RWPE2 (cell line): ENCODE measurements at regions not wholly inside any gene's neighbourhood (a gene's known extent, or its start where the extent isn't known, plus 50 kb on each side); places are given as distances from the start of the nearest gene placed in this dataset.

Experiments used
- ATAC-seq: fragments of 200-7000 bp; cut with Tn5 transposase; 3 replicates; pipeline ENCODE4 v1.9.1; 2021; ENCODE audit warnings: low read depth
- DNase-seq: peaks from one replicate; pipeline ENCODE4 v3.0.0-alpha.2; 2020; ENCODE audit warnings: low spot score
- H3K27ac ChIP-seq: fragments of 450-650 bp; 2 replicates; pipeline ENCODE4 v1.5.1; 2017; ENCODE audit warnings: mild to moderate bottlenecking; ENCODE audit not compliant: poor library complexity, severe bottlenecking
- H3K27me3 ChIP-seq: fragments of 250-450 bp; sonication (Bioruptor Pico); 2 replicates; pipeline ENCODE4 v1.5.1; 2021; ENCODE audit warnings: mild to moderate bottlenecking, moderate library complexity; ENCODE audit not compliant: insufficient read depth, poor library complexity, severe bottlenecking
- H3K36me3 ChIP-seq: fragments of 250-450 bp; sonication (Bioruptor Pico); 2 replicates; pipeline ENCODE4 v1.5.1; 2020; ENCODE audit warnings: low read depth, mild to moderate bottlenecking, moderate library complexity
- H3K4me1 ChIP-seq: fragments of 250-450 bp; sonication (Bioruptor Pico); 2 replicates; pipeline ENCODE4 v1.5.1; 2021; ENCODE audit warnings: mild to moderate bottlenecking, moderate library complexity; ENCODE audit not compliant: insufficient read depth, poor library complexity, severe bottlenecking
- H3K4me3 ChIP-seq: fragments of 250-450 bp; sonication (Bioruptor Pico); 2 replicates; pipeline ENCODE4 v1.5.1; 2021; ENCODE audit warnings: mild to moderate bottlenecking, moderate library complexity; ENCODE audit not compliant: severe bottlenecking
- H3K9me3 ChIP-seq: fragments of 250-450 bp; sonication (Bioruptor Pico); 2 replicates; pipeline ENCODE4 v1.5.1; 2021; ENCODE audit warnings: mild to moderate bottlenecking, moderate library complexity; ENCODE audit not compliant: severe bottlenecking
- CTCF ChIP-seq: fragments of 450-650 bp; IDR thresholded peaks from one replicate; pipeline ENCODE4 v1.5.1; 2017; ENCODE audit warnings: mild to moderate bottlenecking, moderate library complexity; ENCODE audit not compliant: poor library complexity, severe bottlenecking

- no peak overlapping the region for H3K4me3 ChIP-seq
- no peaks in the 10 kb centered on the region for H3K27me3 ChIP-seq
- no peak overlapping the region for H3K27ac ChIP-seq
- no peaks in the 10 kb centered on the region for H3K9me3 ChIP-seq
- no peak for TF ChIP-seq CTCF
- H3K36me3 ChIP-seq = no peaks in the 10 kb centered on the region
- ATAC-seq (no peak), DNase-seq (no peak)
- H3K4me1 ChIP-seq = no peaks in the 10 kb centered on the region
Observed at GRCh38 chr16:54766355-54766754, 164.3 kb upstream of the IRX5 start.

DNA sequence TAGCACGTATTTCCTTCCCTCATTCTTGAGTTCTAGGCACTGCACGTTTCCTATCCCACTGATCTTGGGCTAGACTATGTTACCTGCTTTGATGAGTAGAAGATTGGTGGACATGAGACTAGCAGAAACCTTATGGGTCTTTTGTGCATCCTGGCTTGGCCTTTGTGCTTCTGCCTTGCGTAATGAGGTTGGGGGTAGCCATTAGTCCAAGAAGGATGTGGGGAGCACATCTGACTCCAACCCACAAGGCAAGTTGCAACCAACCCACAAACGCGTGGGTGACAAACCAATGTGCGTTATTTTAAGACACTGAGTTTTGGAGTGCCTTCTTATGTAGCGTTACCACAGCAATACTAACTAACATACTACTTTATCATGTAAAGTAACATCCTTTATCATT lies 180.4 kb upstream of the IRX5 start:
- H3K36me3 ChIP-seq = no peaks in the 10 kb centered on the region
- no peak for TF ChIP-seq CTCF
- no peak for ATAC-seq
- no peak overlapping the region for H3K4me3 ChIP-seq
- H3K27me3 ChIP-seq = no peaks in the 10 kb centered on the region
- no peaks in the 10 kb centered on the region for H3K4me1 ChIP-seq
- no peak overlapping the region for H3K27ac ChIP-seq
- no peaks in the 10 kb centered on the region for H3K9me3 ChIP-seq
- DNase-seq = no peak

DNA sequence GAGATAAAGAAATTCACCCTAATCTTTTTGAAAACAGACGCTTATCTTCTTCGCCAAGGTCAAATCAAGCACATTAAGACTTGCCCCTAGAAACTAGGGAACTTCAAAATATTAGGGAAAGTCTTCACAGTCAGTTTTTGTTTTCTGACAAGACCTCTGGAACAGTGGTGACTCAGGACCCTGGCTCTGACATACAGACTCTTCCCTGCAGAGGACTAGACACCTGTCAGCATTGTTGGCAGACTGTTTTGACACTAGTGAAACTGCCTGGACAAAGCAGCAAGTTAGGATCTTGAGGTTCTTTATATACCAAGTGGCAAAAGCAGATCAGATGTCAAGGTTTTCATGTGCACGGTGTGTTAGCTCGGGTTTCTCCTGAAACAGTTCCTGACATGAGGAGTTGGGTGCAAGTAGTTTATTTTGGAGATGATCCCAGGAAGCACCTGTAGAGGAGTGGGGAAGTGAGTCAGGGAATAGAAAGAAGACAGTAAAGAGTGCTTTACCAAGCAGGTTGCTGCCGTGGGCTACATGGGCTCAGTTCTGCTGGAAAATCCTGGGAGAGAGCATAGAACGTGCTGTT lies 182.0 kb upstream of the IRX5 start:
- H3K9me3 ChIP-seq = no peaks in the 10 kb centered on the region
- no peaks in the 10 kb centered on the region for H3K4me1 ChIP-seq
- no peak; the same call in 2 of the 3 replicates for ATAC-seq
- H3K27me3 ChIP-seq = no peaks in the 10 kb centered on the region
- no peak for DNase-seq
- no peaks in the 10 kb centered on the region for H3K36me3 ChIP-seq
- TF ChIP-seq CTCF = no peak
- H3K27ac ChIP-seq = no peak overlapping the region
- H3K4me3 ChIP-seq = no peak overlapping the region

- no peak for TF ChIP-seq CTCF
- Histone ChIP-seq H3K36me3 (no peaks in the 10 kb centered on the region), H3K4me3 (no peak overlapping the region), H3K27me3 (no peaks in the 10 kb centered on the region), H3K9me3 (no peaks in the 10 kb centered on the region), H3K27ac (no peak overlapping the region), H3K4me1 (no peaks in the 10 kb centered on the region)
- no peak for ATAC-seq
- no peak for DNase-seq
Observed at GRCh38 chr16:54746596-54746995, 184.1 kb upstream of the IRX5 start.

DNA sequence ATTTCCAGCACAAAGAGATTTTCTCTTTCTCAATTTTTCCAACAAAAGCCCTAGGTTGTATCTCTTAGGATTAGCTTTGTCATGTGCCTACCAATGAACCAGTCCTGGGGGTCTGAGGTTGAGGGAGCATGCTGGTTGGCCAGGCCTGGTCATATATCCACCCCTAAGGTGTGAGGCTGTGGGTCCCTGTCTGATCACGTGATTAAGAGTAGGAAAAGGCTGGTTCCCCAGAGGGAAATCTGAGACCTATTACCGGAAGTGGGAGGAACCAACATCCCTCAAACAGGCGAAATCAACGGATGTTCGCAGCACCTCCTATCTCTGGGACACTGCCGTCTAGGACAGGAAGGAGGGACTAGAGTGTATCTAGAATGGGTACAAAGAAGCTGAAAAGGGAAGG lies 185.7 kb upstream of the IRX5 start:
- Histone ChIP-seq H3K4me3 (no peak overlapping the region), H3K27ac (no peak overlapping the region), H3K27me3 (no peaks in the 10 kb centered on the region), H3K36me3 (no peaks in the 10 kb centered on the region), H3K9me3 (no peaks in the 10 kb centered on the region), H3K4me1 (no peaks in the 10 kb centered on the region)
- no peak for DNase-seq
- no peak for TF ChIP-seq CTCF
- no peak for ATAC-seq
